HUES6 (cell line): ENCODE measurements at regions not wholly inside any gene's neighbourhood (a gene's known extent, or its start where the extent isn't known, plus 50 kb on each side); places are given as distances from the start of the nearest gene placed in this dataset.

Source experiments
- H3K27ac ChIP-seq: 2 replicates; pipeline ENCODE4 v1.7.0; 2013; ENCODE audit warnings: low read depth, mild to moderate bottlenecking, low read length, inconsistent platforms
- H3K27me3 ChIP-seq: 2 replicates; pipeline ENCODE4 v1.6.1; 2013; ENCODE audit warnings: low read length; ENCODE audit not compliant: control insufficient read depth, insufficient read depth
- H3K36me3 ChIP-seq: 2 replicates; pipeline ENCODE4 v1.6.1; 2013; ENCODE audit warnings: low read length; ENCODE audit not compliant: control insufficient read depth, insufficient read depth
- H3K4me1 ChIP-seq: 2 replicates; pipeline ENCODE4 v1.6.1; 2013; ENCODE audit warnings: low read length; ENCODE audit not compliant: control insufficient read depth, insufficient read depth
- H3K4me3 ChIP-seq: 2 replicates; pipeline ENCODE4 v1.5.1; 2013; ENCODE audit warnings: low read depth, low read length
- H3K9ac ChIP-seq: one replicate; pipeline ENCODE4 v1.6.1; 2013; ENCODE audit warnings: mild to moderate bottlenecking, low read length
- H3K9me3 ChIP-seq: 2 replicates; pipeline ENCODE4 v1.6.1; 2013; ENCODE audit warnings: low read depth, low read length; ENCODE audit not compliant: control insufficient read depth, insufficient read depth

DNA sequence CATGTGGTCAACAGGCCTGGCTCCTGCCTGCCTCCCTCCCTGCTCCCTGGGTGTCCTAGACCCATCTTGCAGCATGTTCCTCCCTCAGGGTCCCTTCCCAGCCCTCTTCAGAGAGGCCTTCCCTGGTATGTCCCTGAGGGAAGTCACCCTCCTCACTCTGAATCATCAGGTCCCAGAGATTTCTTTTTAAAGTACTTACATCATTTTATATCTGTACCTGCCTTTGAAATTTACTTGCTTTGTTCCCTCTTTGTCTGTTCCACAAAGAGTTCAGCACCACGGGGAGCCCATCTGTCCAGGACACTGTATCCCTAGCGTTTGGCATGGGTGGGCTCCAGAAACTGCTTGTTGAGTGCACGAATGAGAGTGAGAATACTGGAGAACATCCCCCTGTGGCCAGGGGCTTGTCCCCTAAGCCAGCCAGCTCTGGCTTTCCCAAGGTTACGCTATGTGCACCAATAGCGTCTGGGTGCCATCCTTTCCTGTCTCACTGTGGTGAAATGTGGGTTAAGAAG, 50.6 kb upstream of the IGFBP3 start:
- H3K27ac ChIP-seq = no peak overlapping the region
- H3K4me3 ChIP-seq = no peak overlapping the region
- H3K9me3 ChIP-seq = peaks cover 4% of the 10 kb centered on the region; the same call in 1 of the 2 replicates
- no peaks in the 10 kb centered on the region for H3K36me3 ChIP-seq
- no peak overlapping the region for H3K9ac ChIP-seq
- H3K27me3 ChIP-seq = no peaks in the 10 kb centered on the region
- H3K4me1 ChIP-seq = no peaks in the 10 kb centered on the region

DNA sequence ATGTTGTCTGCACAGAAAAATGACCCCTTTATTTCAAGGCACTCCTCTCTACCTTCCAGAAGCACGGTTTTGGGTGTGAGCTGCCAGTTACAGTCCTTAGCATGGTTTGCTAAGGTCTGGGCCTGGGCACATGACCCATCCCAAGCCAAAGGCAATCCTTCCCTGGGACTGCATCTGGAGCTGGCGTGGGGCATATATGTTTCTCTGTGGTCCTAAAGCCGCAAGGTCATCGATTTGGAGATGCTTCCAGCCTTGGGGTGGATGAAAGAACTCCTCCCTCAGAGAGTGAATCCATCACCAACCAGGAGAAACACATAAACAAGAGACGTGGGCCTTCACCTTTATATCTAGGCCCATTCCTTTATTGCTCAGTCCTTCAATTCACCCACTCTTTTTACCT, 50.1 kb upstream of the IGFBP3 start:
- H3K27ac ChIP-seq = no peak overlapping the region

More for the DNA sequence above, 50.1 kb upstream of the IGFBP3 start:
- H3K27me3 ChIP-seq = no peaks in the 10 kb centered on the region
- no peaks in the 10 kb centered on the region for H3K4me1 ChIP-seq
- no peak overlapping the region for H3K9ac ChIP-seq
- H3K36me3 ChIP-seq = no peaks in the 10 kb centered on the region
- no peak overlapping the region for H3K4me3 ChIP-seq
- peaks cover 4% of the 10 kb centered on the region; the same call in 1 of the 2 replicates for H3K9me3 ChIP-seq
